Tibial nerve (tissue), 4 donors: ENCODE measurements at regions not wholly inside any gene's neighbourhood (a gene's known extent, or its start where the extent isn't known, plus 50 kb on each side); places are given as distances from the start of the nearest gene placed in this dataset.

ENCODE experiments used
- DNase-seq, 2 donors: peaks; one replicate each; pipeline ENCODE4 v3.0.0-alpha.2; 2019; ENCODE audit warnings: low spot score in 2 of 2
- H3K27ac ChIP-seq, 4 donors: fragments of 200-600 bp; sonication (generic) in 3 of 4; one replicate each; pipeline ENCODE4 v1.5.1; 2017 to 2019; ENCODE audit warnings: mild to moderate bottlenecking in 1 of 4
- H3K27me3 ChIP-seq, 2 donors: fragments of 200-600 bp; sonication (generic) in 1 of 2; one replicate each; pipeline versions ENCODE4 v1.5.1 to v1.6.0; 2017 to 2019
- H3K36me3 ChIP-seq, 3 donors: fragments of 200-600 bp; sonication (generic); one replicate each; pipeline ENCODE4 v1.5.1; 2018 to 2019
- H3K4me1 ChIP-seq, 4 donors: fragments of 200-600 bp; sonication (generic) in 3 of 4; one replicate each; pipeline ENCODE4 v1.5.1; 2017 to 2019
- H3K4me3 ChIP-seq, 4 donors: fragments of 200-600 bp; sonication (generic) in 3 of 4; one replicate each; pipeline ENCODE4 v1.5.1; 2017 to 2019; ENCODE audit warnings: mild to moderate bottlenecking in 1 of 4, moderate library complexity in 1 of 4
- H3K9me3 ChIP-seq, 4 donors: fragments of 200-600 bp; sonication (generic) in 3 of 4; one replicate each; pipeline ENCODE4 v1.5.1; 2017 to 2019
- CTCF ChIP-seq, 5 experiments: fragments of 200-600 bp in 3 of 5; fragments of 450-650 bp in 2 of 5; sonication (generic) in 3 of 5; IDR thresholded peaks; one replicate each; pipeline ENCODE4 v1.5.1; 2016 to 2019; ENCODE audit warnings: antibody characterized with exemption in 5 of 5, mild to moderate bottlenecking in 3 of 5, moderate library complexity in 2 of 5
- EP300 ChIP-seq, 2 donors: sonication (generic); formaldehyde crosslinking; IDR thresholded peaks; one replicate each; pipeline ENCODE4 v1.6.1; 2017; ENCODE audit warnings: antibody characterized with exemption in 2 of 2, mild to moderate bottlenecking in 1 of 2
- POLR2A ChIP-seq, 2 donors: fragments of 450-650 bp; IDR thresholded peaks; one replicate each; pipeline ENCODE4 v1.6.1; 2017; ENCODE audit warnings: antibody characterized with exemption in 2 of 2, mild to moderate bottlenecking in 2 of 2, moderate library complexity in 2 of 2
- WGBS, 2 donors: methylation state at CpG; one replicate each; pipeline ENCODE4 v1.1.5; 2018; 5-methylcytosine and 5-hydroxymethylcytosine counted together

- no peak overlapping the region for H3K4me3 ChIP-seq
- TF ChIP-seq CTCF (IDR thresholded peaks at IDR 0.05) (no peak), EP300 (IDR thresholded peaks at IDR 0.05) (no peak)
Measured at GRCh38 chr11:25860677-25861450, 471.1 kb upstream of the ANO3 start.

GRCh38 chr11:25862159-25862558 lies 469.8 kb upstream of the ANO3 start:
- no peak for TF ChIP-seq EP300 (IDR thresholded peaks at IDR 0.05)
- TF ChIP-seq CTCF (IDR thresholded peaks at IDR 0.05) = no peak
- no peak for TF ChIP-seq POLR2A (IDR thresholded peaks at IDR 0.05)
- no peaks in the 10 kb centered on the region for H3K9me3 ChIP-seq
- H3K27me3 ChIP-seq = no peaks in the 10 kb centered on the region
- 80 to 93% methylated on average over 1 of the region's 1 CpG for WGBS, 2 donors
- H3K4me3 ChIP-seq = no peak overlapping the region
- no peak overlapping the region for H3K27ac ChIP-seq
- H3K36me3 ChIP-seq = no peaks in the 10 kb centered on the region
- DNase-seq = no peak
- peaks cover 0 to 6% (median 0%) of the 10 kb centered on the region in 4 donors for H3K4me1 ChIP-seq

More at GRCh38 chr11:25860677-25861450, 471.1 kb upstream of the ANO3 start:
- H3K27me3 ChIP-seq = no peaks in the 10 kb centered on the region
- H3K4me1 ChIP-seq = peaks cover 0 to 6% (median 0%) of the 10 kb centered on the region in 4 donors
- WGBS, 2 donors = 57 to 69% methylated on average over 2 of the region's 2 CpGs
- DNase-seq = no peak
- no peak overlapping the region for H3K27ac ChIP-seq
- H3K36me3 ChIP-seq = no peaks in the 10 kb centered on the region
- no peaks in the 10 kb centered on the region for H3K9me3 ChIP-seq

- no peak overlapping the region for H3K27ac ChIP-seq
- peaks cover 0 to 6% (median 0%) of the 10 kb centered on the region in 4 donors for H3K4me1 ChIP-seq
- TF ChIP-seq POLR2A (IDR thresholded peaks at IDR 0.05) (no peak), CTCF (IDR thresholded peaks at IDR 0.05) (no peak), EP300 (IDR thresholded peaks at IDR 0.05) (no peak)
- 65 to 67% methylated on average over 3 of the region's 3 CpGs for WGBS, 2 donors
- no peaks in the 10 kb centered on the region for H3K27me3 ChIP-seq
- no peaks in the 10 kb centered on the region for H3K9me3 ChIP-seq
- H3K4me3 ChIP-seq = no peak overlapping the region
- DNase-seq = no peak
- H3K36me3 ChIP-seq = no peaks in the 10 kb centered on the region
Measured at GRCh38 chr11:25863986-25864385, 467.9 kb upstream of the ANO3 start.

GRCh38 chr11:25876456-25876965 lies 455.4 kb upstream of the ANO3 start:
- no peaks in the 10 kb centered on the region for H3K27me3 ChIP-seq
- WGBS, 2 donors = 65 to 72% methylated on average over 3 of the region's 3 CpGs
- no peak overlapping the region for H3K4me3 ChIP-seq
- no peak for TF ChIP-seq EP300 (IDR thresholded peaks at IDR 0.05)
- no peak for TF ChIP-seq CTCF (IDR thresholded peaks at IDR 0.05)
- no peaks in the 10 kb centered on the region for H3K36me3 ChIP-seq
- no peak overlapping the region for H3K27ac ChIP-seq
- H3K4me1 ChIP-seq = no peaks in the 10 kb centered on the region
- H3K9me3 ChIP-seq = no peaks in the 10 kb centered on the region
- no peak for DNase-seq

GRCh38 chr11:25886036-25886435 lies 445.9 kb upstream of the ANO3 start:
- no peak for TF ChIP-seq POLR2A (IDR thresholded peaks at IDR 0.05)
- no peak for TF ChIP-seq CTCF (IDR thresholded peaks at IDR 0.05)
- no peak for TF ChIP-seq EP300 (IDR thresholded peaks at IDR 0.05)
- Histone ChIP-seq H3K4me3 (no peak overlapping the region), H3K27ac (no peak overlapping the region), H3K36me3 (no peaks in the 10 kb centered on the region), H3K27me3 (no peaks in the 10 kb centered on the region), H3K9me3 (no peaks in the 10 kb centered on the region), H3K4me1 (no peaks in the 10 kb centered on the region)
- DNase-seq = no peak
- 86 to 87% methylated on average over 3 of the region's 3 CpGs for WGBS, 2 donors
